Fibroblast of skin of left quadriceps (primary cell): ENCODE measurements at regions not wholly inside any gene's neighbourhood (a gene's known extent, or its start where the extent isn't known, plus 50 kb on each side); places are given as distances from the start of the nearest gene placed in this dataset.

Source experiments
- DNase-seq, 2 experiments: peaks; one replicate each; pipeline ENCODE4 v3.0.0-alpha.2; 2013; ENCODE audit warnings: low read depth in 2 of 2

GRCh38 chr5:168106008-168106761 is 185.3 kb upstream of the WWC1 start:
- peak; percentile 55 to 57 for DNase-seq

- DNase-seq, result peak in 1 of 2 experiments; percentile 63
These were observed 182.0 kb upstream of the WWC1 start for GRCh38 chr5:168109441-168109840.

GRCh38 chr5:168110384-168110783 is 181.1 kb upstream of the WWC1 start:
- DNase-seq, result no peak

DNA sequence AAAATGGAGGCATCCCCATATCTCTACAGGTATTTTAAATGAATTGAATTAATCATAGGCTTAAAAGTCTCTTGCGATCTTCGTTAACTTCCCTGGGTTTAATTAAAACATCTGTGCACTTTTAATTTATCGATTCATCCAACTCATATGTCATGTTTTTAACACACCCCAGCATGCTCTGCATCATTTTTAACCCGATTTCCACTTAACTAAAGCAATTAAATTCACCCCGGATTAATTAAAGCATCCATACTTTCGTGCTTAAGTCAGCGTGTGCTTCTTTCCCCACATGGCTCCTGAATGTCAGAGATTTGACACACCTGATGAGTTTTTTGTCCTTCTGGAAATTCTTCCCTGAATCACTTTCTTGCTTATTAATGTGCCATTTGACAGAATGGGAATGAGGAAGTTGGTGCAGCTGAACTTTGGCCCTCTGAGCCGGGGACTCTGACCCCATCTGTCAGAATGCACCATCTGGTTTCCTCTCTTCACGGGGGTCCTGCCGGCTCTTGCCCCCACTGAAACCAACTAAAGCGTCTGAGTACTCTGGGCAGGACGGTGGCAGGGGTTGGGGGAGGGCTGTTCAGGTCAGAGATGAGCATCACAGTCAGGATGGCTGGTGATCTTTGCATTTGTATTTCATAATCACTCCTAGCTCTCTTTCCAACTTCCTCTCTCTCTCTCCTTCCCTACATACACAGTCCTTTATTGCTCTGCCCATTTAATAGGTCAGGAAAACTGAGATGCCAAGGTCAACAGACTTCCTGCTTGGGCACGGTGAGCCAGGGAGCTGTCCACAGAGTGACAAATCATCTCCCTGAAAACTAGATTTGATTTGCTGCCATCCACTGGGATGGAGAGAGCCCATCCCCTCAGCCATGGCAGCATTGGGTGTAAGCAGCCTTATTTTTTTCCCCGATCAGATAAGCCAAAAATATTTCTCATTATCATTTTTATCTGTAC is 180.3 kb upstream of the WWC1 start:
- DNase-seq, result no peak

DNA sequence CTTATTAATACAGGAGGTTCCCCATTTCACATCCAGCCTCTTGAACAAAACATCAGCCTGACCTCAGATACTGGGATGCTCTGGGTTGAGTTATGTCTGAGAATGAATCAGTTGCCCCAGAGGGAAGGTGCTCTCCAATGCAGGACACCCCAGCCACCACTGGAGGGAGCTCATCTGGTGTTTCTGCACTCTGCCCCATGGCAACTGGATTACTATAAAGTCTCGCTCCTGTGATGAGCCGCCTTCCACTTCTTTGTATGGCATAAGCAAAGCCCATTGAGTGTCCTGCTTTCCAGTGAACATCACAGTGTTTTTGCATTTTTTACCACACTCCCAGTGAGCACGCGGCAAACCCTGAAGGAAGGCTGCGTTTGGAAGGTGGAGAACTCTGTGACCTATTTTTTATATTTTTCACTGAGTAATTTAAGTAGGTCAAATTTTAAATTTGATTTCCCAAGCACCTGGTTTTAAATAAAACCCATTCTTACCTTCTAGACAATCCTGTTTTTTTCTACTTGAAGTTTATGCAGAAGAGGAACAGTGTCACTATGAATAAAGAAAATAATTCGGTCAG is 176.9 kb upstream of the WWC1 start:
- no peak for DNase-seq

GRCh38 chr5:168117469-168117868 is 174.0 kb upstream of the WWC1 start:
- no peak for DNase-seq

GRCh38 chr5:168118042-168118668 is 173.3 kb upstream of the WWC1 start:
- no peak for DNase-seq

GRCh38 chr5:168120401-168121137 is 170.9 kb upstream of the WWC1 start:
- DNase-seq, result peak in 1 of 2 experiments; percentile 14

DNA sequence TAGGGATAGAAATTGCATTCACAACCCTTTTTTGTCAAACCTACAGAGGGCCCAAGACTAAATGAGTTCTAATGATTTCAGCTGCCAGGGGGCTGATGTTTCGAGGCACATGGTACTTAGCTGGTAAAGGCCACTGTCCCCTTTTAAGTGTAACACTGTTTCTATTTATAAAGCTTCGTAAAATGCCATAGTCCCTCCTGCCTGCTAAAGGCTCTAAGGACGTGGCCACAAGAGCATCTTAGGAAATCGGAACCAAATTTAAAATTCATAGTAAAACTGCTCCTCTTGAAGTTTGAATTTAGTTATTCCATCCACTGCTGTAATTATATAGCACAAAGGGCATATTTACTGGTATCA is 170.3 kb upstream of the WWC1 start:
- DNase-seq, result no peak

DNA sequence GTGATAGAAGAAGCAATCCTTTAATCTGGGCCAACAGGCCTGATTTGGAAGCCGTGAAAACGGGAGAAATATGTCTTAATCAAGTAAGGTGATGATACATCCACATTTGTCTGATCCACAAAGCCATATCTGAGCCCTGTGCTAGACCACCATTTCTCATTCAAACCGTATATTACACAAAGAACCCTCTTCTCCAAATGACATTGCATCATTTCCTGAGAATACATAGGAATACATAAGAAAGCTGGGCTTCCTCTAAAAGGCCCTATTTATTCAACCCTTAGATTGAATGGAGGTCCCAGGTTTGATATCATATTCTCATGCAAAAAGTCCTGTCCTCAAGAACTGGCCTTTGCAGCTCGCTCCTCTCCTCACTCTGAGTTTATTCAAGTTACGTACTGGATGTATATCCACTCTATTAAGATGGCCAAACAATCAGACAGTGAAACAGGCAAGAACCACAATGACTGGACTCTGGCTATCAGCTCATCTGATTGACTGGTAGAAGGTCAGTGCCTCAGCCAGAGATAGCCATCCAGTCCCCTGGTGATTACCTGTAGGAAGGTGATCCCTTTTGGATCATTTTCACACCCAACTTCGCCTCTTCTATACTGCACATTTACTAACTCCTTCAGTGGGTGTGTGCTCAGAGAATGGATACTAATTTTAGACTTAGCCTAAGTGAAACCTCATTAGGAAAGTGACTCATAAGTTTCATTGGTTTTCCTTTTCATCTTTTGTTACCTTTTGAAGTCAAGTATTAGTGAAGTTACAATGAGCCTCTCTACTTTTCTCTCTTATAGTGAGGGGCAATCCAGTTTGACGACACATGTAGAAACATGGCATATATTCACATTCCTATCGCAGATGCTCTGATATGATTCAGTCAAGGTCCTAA is 167.6 kb upstream of the WWC1 start:
- no peak for DNase-seq

DNA sequence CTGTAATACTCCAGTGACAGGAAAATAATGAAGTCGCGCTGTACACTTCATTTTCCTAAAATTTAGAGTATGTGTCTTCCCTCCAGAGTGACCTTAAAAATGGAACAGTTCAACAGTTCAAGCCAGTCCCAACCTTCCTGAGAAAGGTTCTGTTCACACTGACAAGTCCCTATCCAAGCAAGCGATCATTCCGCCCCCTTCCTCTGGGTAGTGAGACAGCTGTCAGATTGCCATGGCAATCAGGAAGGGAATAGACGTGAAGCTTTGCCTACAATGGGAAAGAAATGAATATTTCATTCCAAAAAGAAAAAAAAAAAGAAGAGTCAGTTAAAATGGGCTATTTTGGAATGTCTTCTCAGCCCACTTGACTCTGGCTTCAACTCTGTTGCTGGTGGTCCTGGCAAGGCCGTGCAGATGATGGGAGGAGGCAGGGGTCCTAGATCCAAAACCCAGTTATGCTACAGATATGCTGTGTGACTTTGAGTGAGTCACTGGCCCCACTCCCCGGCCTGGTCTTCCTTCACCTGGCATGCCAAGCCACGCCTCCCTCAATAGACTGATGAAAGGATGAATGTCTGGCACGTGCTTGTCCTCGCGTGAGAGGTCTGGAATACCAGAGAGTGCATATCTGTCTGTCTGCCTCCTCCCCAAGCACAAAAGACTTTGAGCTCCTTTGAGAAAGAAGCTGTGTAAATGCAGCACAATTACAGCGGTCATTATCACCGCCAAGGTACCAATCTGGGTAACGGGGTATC is 165.8 kb upstream of the WWC1 start:
- DNase-seq, result no peak

GRCh38 chr5:168126606-168127005 is 164.8 kb upstream of the WWC1 start:
- DNase-seq, result no peak

DNA sequence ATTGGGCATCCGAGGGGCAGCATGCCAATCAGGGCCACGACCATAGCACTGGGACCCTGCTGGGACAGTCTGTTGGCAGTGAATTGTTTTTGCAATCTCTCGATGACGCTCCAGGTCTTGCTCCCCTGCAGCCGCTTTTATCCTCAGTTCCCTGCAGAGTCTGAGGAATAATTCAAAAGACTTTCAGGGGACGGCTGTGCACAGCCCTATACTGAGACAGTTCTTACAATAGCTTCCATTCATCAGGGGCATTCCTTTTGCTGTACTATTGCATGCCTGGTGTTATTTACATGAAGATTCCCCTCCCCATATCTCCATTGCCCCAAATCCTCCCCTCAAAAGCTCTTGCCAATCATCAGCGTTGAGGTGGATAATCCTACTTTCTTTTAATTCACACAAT is 163.3 kb upstream of the WWC1 start:
- no peak for DNase-seq

GRCh38 chr5:168128557-168128956 is 162.9 kb upstream of the WWC1 start:
- DNase-seq, result no peak

DNA sequence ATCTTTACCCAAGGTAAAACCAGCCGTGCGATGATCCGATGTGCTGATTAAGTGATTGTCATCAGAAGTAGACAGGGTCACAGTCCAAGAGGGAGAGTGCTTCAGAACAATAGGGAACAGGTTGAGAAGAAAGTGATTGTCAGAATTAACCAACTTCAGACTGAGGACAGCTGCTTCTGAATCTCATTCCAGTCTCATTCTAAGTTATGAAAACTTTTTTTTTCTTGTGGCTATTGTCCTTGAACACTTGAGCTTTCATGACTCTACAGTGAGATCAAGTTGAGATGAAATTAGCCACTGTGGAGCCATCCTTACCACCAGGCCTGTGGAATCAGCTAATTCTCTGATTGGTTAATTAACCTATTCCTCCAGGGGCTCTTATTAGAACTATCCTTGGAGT is 159.9 kb upstream of the WWC1 start:
- no peak for DNase-seq

GRCh38 chr5:168132241-168132641 is 159.2 kb upstream of the WWC1 start:
- peak; percentile 56 to 61 for DNase-seq

- DNase-seq, result no peak
These were observed 155.5 kb upstream of the WWC1 start for GRCh38 chr5:168135897-168136296.

GRCh38 chr5:168136340-168136739 is 155.1 kb upstream of the WWC1 start:
- DNase-seq, result no peak

DNA sequence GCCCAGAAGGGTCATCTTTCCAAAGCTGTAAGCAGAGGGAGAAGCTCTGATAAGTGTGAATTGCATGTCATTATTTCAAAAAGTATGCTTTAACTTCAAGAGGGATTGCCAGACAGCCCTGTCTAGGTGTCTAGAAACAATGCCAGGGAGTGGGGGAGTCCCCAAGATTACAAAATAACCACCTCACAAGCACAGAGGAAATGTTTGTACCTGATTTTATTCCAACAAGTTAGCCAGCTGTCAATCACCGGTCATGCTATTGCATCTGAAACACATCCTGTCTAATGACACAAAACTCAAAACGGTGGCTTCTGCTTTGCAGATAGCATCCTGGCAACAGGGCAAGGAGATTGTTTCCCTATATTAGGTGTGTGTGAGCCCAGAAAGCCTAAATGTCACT is 154.2 kb upstream of the WWC1 start:
- DNase-seq, result no peak

DNA sequence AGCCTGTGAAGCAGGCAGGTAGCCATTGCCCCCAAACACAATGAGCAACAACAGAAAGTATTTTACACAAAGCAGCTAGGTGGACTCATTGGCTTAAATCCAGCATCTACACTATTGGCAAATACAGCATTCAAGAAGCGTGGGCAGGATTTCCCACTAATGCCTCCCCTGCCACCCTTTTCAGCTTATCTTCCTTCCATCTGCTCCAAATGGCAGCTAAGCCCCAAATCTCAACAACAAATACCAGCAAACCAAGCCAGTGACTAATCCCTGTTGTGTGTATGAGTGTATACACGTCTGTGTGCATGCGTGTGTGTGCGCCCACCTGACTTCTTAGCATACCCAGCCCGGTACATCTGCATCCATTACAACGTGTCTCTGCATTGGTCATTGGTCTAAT is 151.2 kb upstream of the WWC1 start:
- no peak for DNase-seq
